H1 (cell line): ENCODE measurements at regions not wholly inside any gene's neighbourhood (a gene's known extent, or its start where the extent isn't known, plus 50 kb on each side); places are given as distances from the start of the nearest gene placed in this dataset.

Source experiments
- CTCF ChIA-PET: fragments of 300-600 bp; sonication (Branson Sonifier 250); formaldehyde crosslinking; loops from one replicate; lab custom pipeline; 2021; ENCODE audit not compliant: partially characterized antibody; lab: Charles Lee
- POLR2A ChIA-PET: fragments of 300-600 bp; sonication (Branson Sonifier 250); formaldehyde crosslinking; loops from one replicate; lab custom pipeline; 2021; ENCODE audit warnings: inconsistent platforms; ENCODE audit not compliant: partially characterized antibody; lab: Charles Lee
- DNase-seq, 2 experiments: peaks; one replicate each; pipeline versions ENCODE4 v3.0.0 to v3.0.0-alpha.2; 2010 to 2022; ENCODE audit warnings: low spot score in 2 of 2, low read depth in 1 of 2, mixed read lengths in 1 of 2
- FAIRE-seq: peaks from 2 replicates; lab custom pipeline; 2011; peaks lifted over from hg19 to GRCh38; lab: Jason Lieb, UNC
- H2AFZ ChIP-seq: 2 replicates; pipeline ENCODE4 v1.8.1; 2012; ENCODE audit warnings: low read length, inconsistent platforms
- H2AK5ac ChIP-seq: 2 replicates; pipeline ENCODE4 v1.6.1; 2013; ENCODE audit warnings: low read depth, low read length
- H2BK120ac ChIP-seq: replicated peaks from 2 replicates; pipeline ENCODE3; 2013; ENCODE audit warnings: low read depth, low read length, inconsistent platforms
- H2BK12ac ChIP-seq: 2 replicates; pipeline ENCODE4 v1.6.1; 2013; ENCODE audit warnings: low read depth, low read length
- H2BK15ac ChIP-seq: 2 replicates; pipeline ENCODE4 v1.6.1; 2013; ENCODE audit warnings: low read length
- H2BK20ac ChIP-seq: 2 replicates; pipeline ENCODE4 v1.6.1; 2013; ENCODE audit warnings: low read length
- H2BK5ac ChIP-seq: 2 replicates; pipeline ENCODE4 v1.6.1; 2013; ENCODE audit warnings: low read depth, low read length
- H3K14ac ChIP-seq: 2 replicates; pipeline ENCODE4 v1.6.1; 2013; ENCODE audit warnings: inconsistent platforms; ENCODE audit not compliant: insufficient read length
- H3K18ac ChIP-seq: 2 replicates; pipeline ENCODE4 v1.6.1; 2013; ENCODE audit warnings: low read length; ENCODE audit errors: extremely low read depth
- H3K23ac ChIP-seq: 2 replicates; pipeline ENCODE4 v1.6.1; 2013; ENCODE audit warnings: inconsistent platforms; ENCODE audit not compliant: insufficient read length
- H3K23me2 ChIP-seq: 2 replicates; pipeline ENCODE4 v1.6.1; 2013; ENCODE audit warnings: low read depth, low read length
- H3K27ac ChIP-seq: 2 replicates; pipeline ENCODE4 v1.6.1; 2011; ENCODE audit warnings: low read depth, low read length, inconsistent platforms
- H3K27me3 ChIP-seq, 4 experiments: replicated peaks in 1 of 4; 1 replicate in 1 of 4; 2 replicates in 3 of 4; pipeline versions ENCODE4 v1.6.1 to v1.8.1; 2011 to 2013; ENCODE audit warnings: low read length in 3 of 4, mild to moderate bottlenecking in 3 of 4, inconsistent platforms in 2 of 4, mixed read lengths in 2 of 4, moderate library complexity in 1 of 4; ENCODE audit not compliant: control insufficient read depth in 3 of 4, insufficient read depth in 3 of 4; ENCODE audit errors: extremely low read depth in 1 of 4
- H3K36me3 ChIP-seq, 4 experiments: 2 replicates each; pipeline versions ENCODE4 v1.6.1 to v1.8.1; 2011 to 2013; ENCODE audit warnings: mild to moderate bottlenecking in 4 of 4, low read length in 3 of 4, moderate library complexity in 2 of 4, control low read depth in 1 of 4, inconsistent platforms in 1 of 4; ENCODE audit not compliant: insufficient read depth in 4 of 4, control insufficient read depth in 2 of 4
- H3K4ac ChIP-seq: replicated peaks from 2 replicates; pipeline ENCODE3; 2013; ENCODE audit warnings: low read length, low read depth, mixed read lengths, inconsistent platforms; ENCODE audit not compliant: insufficient read length
- H3K4me1 ChIP-seq, 4 experiments: replicated peaks in 1 of 4; 1 replicate in 1 of 4; 2 replicates in 3 of 4; pipeline versions ENCODE4 v1.6.1 to v1.8.1; 2011 to 2013; ENCODE audit warnings: low read length in 3 of 4, inconsistent platforms in 2 of 4, mixed read lengths in 1 of 4; ENCODE audit not compliant: insufficient read depth in 4 of 4, control insufficient read depth in 3 of 4
- H3K4me2 ChIP-seq, 2 experiments: 2 replicates each; pipeline versions ENCODE4 v1.6.1 to v1.8.1; 2011 to 2013; ENCODE audit warnings: low read depth in 2 of 2, low read length in 2 of 2, control low read depth in 1 of 2, inconsistent platforms in 1 of 2, mild to moderate bottlenecking in 1 of 2; ENCODE audit not compliant: insufficient read depth in 1 of 2
- H3K4me3 ChIP-seq, 4 experiments: fragments of 200-600, 300-600 bp in 1 of 4; sonication (generic), shearing (Covaris generic), sonication (Bioruptor Twin) in 1 of 4; 2 replicates each; pipeline versions ENCODE4 v1.5.1 to v1.8.1; 2011 to 2016; ENCODE audit warnings: low read length in 4 of 4, low read depth in 3 of 4, control low read depth in 2 of 4, inconsistent platforms in 2 of 4, mild to moderate bottlenecking in 2 of 4, mixed read lengths in 1 of 4, moderate library complexity in 1 of 4; ENCODE audit not compliant: insufficient read depth in 2 of 4; ENCODE audit errors: extremely low read depth in 1 of 4
- H3K56ac ChIP-seq: replicated peaks from 2 replicates; pipeline ENCODE3; 2013; ENCODE audit warnings: low read depth, mild to moderate bottlenecking, mixed read lengths, low read length, inconsistent platforms; ENCODE audit not compliant: insufficient read length
- H3K79me1 ChIP-seq: 2 replicates; pipeline ENCODE4 v1.6.1; 2013; ENCODE audit warnings: low read depth, low read length, control low read depth
- H3K79me2 ChIP-seq, 2 experiments: 2 replicates each; pipeline versions ENCODE4 v1.6.1 to v1.8.1; 2012 to 2013; ENCODE audit warnings: low read length in 2 of 2, mild to moderate bottlenecking in 2 of 2, inconsistent platforms in 1 of 2; ENCODE audit not compliant: insufficient read depth in 2 of 2, control insufficient read depth in 1 of 2
- H3K9ac ChIP-seq, 4 experiments: replicated peaks in 1 of 4; 1 replicate in 1 of 4; 2 replicates in 3 of 4; pipeline versions ENCODE4 v1.6.1 to v1.8.1; 2011 to 2013; ENCODE audit warnings: low read depth in 3 of 4, low read length in 3 of 4, control low read depth in 2 of 4, mild to moderate bottlenecking in 2 of 4, moderate library complexity in 2 of 4, inconsistent platforms in 1 of 4; ENCODE audit errors: extremely low read depth in 1 of 4
- H3K9me3 ChIP-seq, 2 experiments: 2 replicates each; pipeline versions ENCODE4 v1.6.1 to v1.8.1; 2012 to 2013; ENCODE audit warnings: mild to moderate bottlenecking in 2 of 2, moderate library complexity in 2 of 2, control low read depth in 1 of 2, inconsistent platforms in 1 of 2, low read depth in 1 of 2, low read length in 1 of 2, mixed read lengths in 1 of 2; ENCODE audit not compliant: insufficient read depth in 2 of 2
- H4K20me1 ChIP-seq, 2 experiments: replicated peaks in 1 of 2; 2 replicates each; pipeline versions ENCODE3 to v1.8.1; 2011 to 2013; ENCODE audit warnings: inconsistent platforms in 2 of 2, low read length in 2 of 2, mild to moderate bottlenecking in 1 of 2; ENCODE audit not compliant: insufficient read depth in 2 of 2, control insufficient read depth in 1 of 2
- H4K5ac ChIP-seq: 2 replicates; pipeline ENCODE4 v1.6.1; 2013; ENCODE audit warnings: low read length, low read depth, mixed read lengths, inconsistent platforms; ENCODE audit not compliant: insufficient read length
- H4K8ac ChIP-seq: 2 replicates; pipeline ENCODE4 v1.8.0; 2013; ENCODE audit warnings: mild to moderate bottlenecking, moderate library complexity, low read length, inconsistent platforms; ENCODE audit not compliant: insufficient read depth; ENCODE audit errors: extremely low read depth
- H4K91ac ChIP-seq: replicated peaks from 2 replicates; pipeline ENCODE3; 2013; ENCODE audit warnings: low read length, mixed read lengths, inconsistent platforms; ENCODE audit not compliant: insufficient read length
- BRCA1 ChIP-seq: IDR thresholded peaks from 2 replicates; pipeline ENCODE4 v1.6.1; 2012; ENCODE audit warnings: low read depth, low read length, improper control_type of control experiment
- CBX8 ChIP-seq: fragments of 300-800, 300-1000 bp; sonication (generic); IDR thresholded peaks from 2 replicates; pipeline ENCODE4 v1.7.1; 2016; ENCODE audit warnings: low read depth, low read length, borderline replicate concordance
- CREB1 ChIP-seq: IDR thresholded peaks from 2 replicates; pipeline ENCODE4 v1.6.1; 2012; ENCODE audit warnings: inconsistent platforms
- EGR1 ChIP-seq: IDR thresholded peaks from 2 replicates; pipeline ENCODE4 v1.6.1; 2011; ENCODE audit warnings: low read depth, low read length, borderline replicate concordance
- EZH2 ChIP-seq: fragments of 200-600 bp; sonication (generic); IDR thresholded peaks from 2 replicates; pipeline ENCODE4 v1.7.1; 2012; ENCODE audit warnings: low read depth, mild to moderate bottlenecking, moderate library complexity, low read length, inconsistent platforms; ENCODE audit not compliant: severe bottlenecking
- JUN ChIP-seq: IDR thresholded peaks from 2 replicates; pipeline ENCODE4 v1.6.1; 2011; ENCODE audit warnings: low read depth, mild to moderate bottlenecking, improper control_type of control experiment, low read length
- JUND ChIP-seq: IDR thresholded peaks from 2 replicates; pipeline ENCODE4 v1.6.1; 2011; ENCODE audit warnings: mild to moderate bottlenecking, improper control_type of control experiment, low read length
- KDM4A ChIP-seq: IDR thresholded peaks from one replicate; pipeline ENCODE4 v1.7.1; 2012; ENCODE audit warnings: low read depth, mild to moderate bottlenecking, moderate library complexity, low read length, inconsistent platforms; ENCODE audit not compliant: severe bottlenecking
- NANOG ChIP-seq: IDR thresholded peaks from 2 replicates; pipeline ENCODE4 v1.6.1; 2011; ENCODE audit warnings: low read length, low read depth, mild to moderate bottlenecking, inconsistent platforms; ENCODE audit not compliant: insufficient read depth, poor library complexity, severe bottlenecking
- POU5F1 ChIP-seq: IDR thresholded peaks from 2 replicates; pipeline ENCODE4 v1.6.1; 2011; ENCODE audit warnings: low read depth, mild to moderate bottlenecking, low read length, moderate library complexity
- RBBP5 ChIP-seq: IDR thresholded peaks from 2 replicates; pipeline ENCODE4 v1.7.1; 2012; ENCODE audit warnings: low read depth, mild to moderate bottlenecking, inconsistent platforms, low read length, moderate library complexity, borderline replicate concordance
- SIRT6 ChIP-seq: IDR thresholded peaks from one replicate; pipeline ENCODE4 v1.7.1; 2012; ENCODE audit warnings: low read length, inconsistent platforms
- SIX5 ChIP-seq: IDR thresholded peaks from 2 replicates; pipeline ENCODE4 v1.6.1; 2011; ENCODE audit warnings: mild to moderate bottlenecking, low read depth, low read length
- ZNF274 ChIP-seq: IDR thresholded peaks from 2 replicates; pipeline ENCODE4 v1.7.0; 2012; ENCODE audit warnings: low read length, borderline replicate concordance; ENCODE audit errors: extremely low read depth
- WGBS, 2 experiments: shearing (Covaris generic) in 1 of 2; methylation state at CpG; one replicate each; pipeline versions ENCODE4 v1.1.6 to v1.1.7; 2013 to 2015; ENCODE audit warnings: low lambda C conversion rate in 2 of 2, mixed read lengths in 2 of 2, inconsistent platforms in 1 of 2, low coverage in 1 of 2, missing lambda C conversion rate in 1 of 2; ENCODE audit not compliant: insufficient replicate concordance in 2 of 2, insufficient coverage in 1 of 2, insufficient read length in 1 of 2; ENCODE audit errors: extremely low coverage in 1 of 2, missing lambda C conversion rate in 1 of 2; 5-methylcytosine and 5-hydroxymethylcytosine counted together
- TF ChIP-seq, protein P1 (sequence below): IDR thresholded peaks from 2 replicates; pipeline ENCODE4 v1.6.1; 2012; ENCODE audit warnings: inconsistent platforms

DNA sequence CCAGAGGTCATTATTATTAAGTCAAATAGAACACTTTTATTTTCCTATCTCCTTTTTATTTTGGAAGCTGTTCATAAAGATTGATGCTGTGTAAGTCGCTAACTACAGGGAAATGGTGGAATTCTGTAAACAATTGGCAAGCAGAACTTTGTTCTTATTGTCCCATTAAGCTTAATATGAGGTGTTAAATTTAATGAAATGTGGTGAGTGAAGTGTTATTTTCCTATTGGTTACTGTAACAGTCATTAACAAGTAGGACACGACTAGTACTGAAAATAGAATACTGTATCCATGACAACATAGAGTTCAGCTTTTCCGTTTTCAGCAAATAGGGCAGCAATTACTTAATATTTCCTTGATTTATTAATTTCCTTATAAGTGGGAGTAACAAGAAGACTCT lies 279.1 kb upstream of the ZEB2 start (continued):
- TF ChIP-seq RBBP5: no peak

DNA sequence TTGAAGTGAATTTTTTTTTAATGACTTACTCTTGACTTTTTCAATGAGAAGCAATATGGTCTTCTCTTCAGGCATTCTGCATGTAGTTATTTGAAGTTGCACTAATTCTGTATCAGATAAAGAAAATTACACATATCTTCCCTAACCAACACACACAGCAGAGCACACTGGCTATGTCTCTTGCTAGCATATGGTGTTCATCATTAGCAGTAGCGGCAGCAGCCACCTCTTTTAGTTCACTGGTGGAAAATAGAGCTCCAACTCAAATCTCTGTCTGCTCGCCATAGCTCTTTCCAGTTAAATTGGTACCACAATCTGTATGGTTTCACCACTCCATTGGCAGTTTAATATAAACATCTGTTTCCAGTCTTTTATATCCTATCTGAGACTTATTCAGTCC lies 278.1 kb upstream of the ZEB2 start:
- ChIA-PET CTCF (no interaction called here), POLR2A (no interaction called here)
- 85% methylated on average over 2 of the region's 2 CpGs; no CpG with 5 or more reads in 1 of the 2 experiments for WGBS, 2 experiments
- Histone ChIP-seq H3K4me2 (no peak overlapping the region), H3K18ac (no peak overlapping the region), H4K20me1 (no peaks in the 10 kb centered on the region), H3K79me1 (no peaks in the 10 kb centered on the region), H2BK15ac (no peak overlapping the region), H4K5ac (no peak overlapping the region), H3K79me2 (no peaks in the 10 kb centered on the region), H3K36me3 (no peaks in the 10 kb centered on the region), H3K27ac (no peak overlapping the region), H3K23ac (no peak overlapping the region), H2AFZ (no peak overlapping the region), H3K4ac (no peak overlapping the region), H3K9ac (no peak overlapping the region), H2BK5ac (no peak overlapping the region), H2BK120ac (no peak overlapping the region), H3K9me3 (no peaks in the 10 kb centered on the region), H3K23me2 (no peaks in the 10 kb centered on the region), H3K27me3 (peaks cover 0 to 1% (median 0%) of the 10 kb centered on the region in 4 experiments; a peak in 1 of 7 replicates), H3K56ac (no peak overlapping the region), H4K91ac (no peak overlapping the region), H3K14ac (no peak overlapping the region), H2AK5ac (no peak overlapping the region), H3K4me1 (no peaks in the 10 kb centered on the region), H2BK12ac (no peak overlapping the region), H2BK20ac (no peak overlapping the region), H3K4me3 (no peak overlapping the region), H4K8ac (no peak overlapping the region)
- FAIRE-seq (no peak), DNase-seq (no peak)
- TF ChIP-seq EZH2: no peak
- TF ChIP-seq NANOG: no peak
- TF ChIP-seq CREB1: no peak
- TF ChIP-seq ZNF274: no peak
- no peak for TF ChIP-seq SIX5
- no peak for TF ChIP-seq SIRT6
- TF ChIP-seq JUN: no peak
- TF ChIP-seq, protein P1, sequence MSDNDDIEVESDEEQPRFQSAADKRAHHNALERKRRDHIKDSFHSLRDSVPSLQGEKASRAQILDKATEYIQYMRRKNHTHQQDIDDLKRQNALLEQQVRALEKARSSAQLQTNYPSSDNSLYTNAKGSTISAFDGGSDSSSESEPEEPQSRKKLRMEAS: no peak
- no peak for TF ChIP-seq KDM4A
- TF ChIP-seq BRCA1: no peak
- TF ChIP-seq JUND: no peak
- no peak for TF ChIP-seq POU5F1
- TF ChIP-seq EGR1: no peak
- no peak for TF ChIP-seq CBX8
